ENCODE measurements at regions not wholly inside any gene's neighbourhood (a gene's known extent, or its start where the extent isn't known, plus 50 kb on each side); places are given as distances from the start of the nearest gene placed in this dataset.

- intact Hi-C loops (cut with DNase I), result loop anchor here (10.0 kb wide), 1 partner anchor 371 kb away; no protein-coding TSS in a partner anchor
- TF ChIP-seq CTCF (IDR thresholded peaks at IDR 0.05), result no peak
- no peak for DNase-seq
- H3K9ac ChIP-seq (ENCODE audit: low read depth in 2 of 2, low read length in 2 of 2), result no peak overlapping the region
- no peaks in the 10 kb centered on the region for H3K9me3 ChIP-seq
- H3K27me3 ChIP-seq, result no peaks in the 10 kb centered on the region
- H3K4me1 ChIP-seq, result no peaks in the 10 kb centered on the region
- H3K36me3 ChIP-seq, result no peaks in the 10 kb centered on the region
- H3K27ac ChIP-seq, result no peak overlapping the region
- H3K4me3 ChIP-seq, result no peak overlapping the region
These were observed 63.3 kb upstream of the MITF start for GRCh38 chr3:69675786-69676530.

GRCh38 chr3:69674752-69675151 lies 64.5 kb upstream of the MITF start:
- H3K36me3 ChIP-seq, result no peaks in the 10 kb centered on the region
- H3K9ac ChIP-seq (ENCODE audit: low read depth in 2 of 2, low read length in 2 of 2), result no peak overlapping the region
- no peaks in the 10 kb centered on the region for H3K9me3 ChIP-seq
- H3K27ac ChIP-seq, result no peak overlapping the region
- no peak for DNase-seq
- H3K4me3 ChIP-seq, result no peak overlapping the region
- H3K27me3 ChIP-seq, result no peaks in the 10 kb centered on the region
- TF ChIP-seq CTCF (IDR thresholded peaks at IDR 0.05), result no peak
- intact Hi-C loops (cut with DNase I), result loop anchor here (10.0 kb wide), 1 partner anchor 370 kb away; no protein-coding TSS in a partner anchor
- H3K4me1 ChIP-seq, result no peaks in the 10 kb centered on the region

GRCh38 chr3:69671082-69671952 lies 67.9 kb upstream of the MITF start:
- Histone ChIP-seq H3K27ac (no peak overlapping the region), H3K4me3 (no peak overlapping the region), H3K4me1 (no peaks in the 10 kb centered on the region), H3K27me3 (no peaks in the 10 kb centered on the region), H3K9me3 (no peaks in the 10 kb centered on the region), H3K36me3 (no peaks in the 10 kb centered on the region), H3K9ac (ENCODE audit: low read depth in 2 of 2, low read length in 2 of 2) (no peak overlapping the region)
- peak; percentile 55 for DNase-seq
- TF ChIP-seq CTCF (IDR thresholded peaks at IDR 0.05), result peak; percentile 78
- intact Hi-C loops (cut with DNase I), result loop anchor here (2.0 to 10.0 kb wide), 2 partner anchors 367 to 511 kb away; no protein-coding TSS in a partner anchor

GRCh38 chr3:69669070-69669469 lies 70.2 kb upstream of the MITF start:
- Histone ChIP-seq H3K27me3 (no peaks in the 10 kb centered on the region), H3K4me1 (no peaks in the 10 kb centered on the region), H3K9me3 (no peaks in the 10 kb centered on the region), H3K27ac (no peak overlapping the region), H3K9ac (ENCODE audit: low read depth in 2 of 2, low read length in 2 of 2) (no peak overlapping the region), H3K4me3 (no peak overlapping the region), H3K36me3 (no peaks in the 10 kb centered on the region)
- DNase-seq, result no peak
- no peak for TF ChIP-seq CTCF (IDR thresholded peaks at IDR 0.05)
- intact Hi-C loops (cut with DNase I), result loop anchor here (10.0 kb wide), 1 partner anchor 234 kb away; no protein-coding TSS in a partner anchor

- Histone ChIP-seq H3K4me3 (no peak overlapping the region), H3K4me1 (no peaks in the 10 kb centered on the region), H3K27me3 (no peaks in the 10 kb centered on the region), H3K36me3 (no peaks in the 10 kb centered on the region), H3K27ac (no peak overlapping the region), H3K9ac (ENCODE audit: low read depth in 2 of 2, low read length in 2 of 2) (no peak overlapping the region), H3K9me3 (no peaks in the 10 kb centered on the region)
- no peak for TF ChIP-seq CTCF (IDR thresholded peaks at IDR 0.05)
- intact Hi-C loops (cut with DNase I), result loop anchor here (10.0 kb wide), 1 partner anchor 230 kb away; no protein-coding TSS in a partner anchor
- peak; percentile 34 for DNase-seq
These were observed 74.1 kb upstream of the MITF start for GRCh38 chr3:69665026-69665737.

All from colonic mucosa (tissue), 4 donors.